Loucy (cell line): ENCODE measurements at regions not wholly inside any gene's neighbourhood (a gene's known extent, or its start where the extent isn't known, plus 50 kb on each side); places are given as distances from the start of the nearest gene placed in this dataset.

Experiments used
- EZH2phosphoT487 ChIP-seq: fragments of 200-600 bp; IDR thresholded peaks from 2 replicates; pipeline ENCODE4 v1.6.1; 2018; ENCODE audit warnings: antibody characterized with exemption, mild to moderate bottlenecking, moderate library complexity, borderline replicate concordance
- TF ChIP-seq, protein P1 (sequence below): fragments of 200-600 bp; sonication (generic); conservative IDR thresholded peaks from 2 replicates; pipeline ENCODE4 v1.5.1; 2014; ENCODE audit warnings: mild to moderate bottlenecking, antibody characterized with exemption, low read length

DNA sequence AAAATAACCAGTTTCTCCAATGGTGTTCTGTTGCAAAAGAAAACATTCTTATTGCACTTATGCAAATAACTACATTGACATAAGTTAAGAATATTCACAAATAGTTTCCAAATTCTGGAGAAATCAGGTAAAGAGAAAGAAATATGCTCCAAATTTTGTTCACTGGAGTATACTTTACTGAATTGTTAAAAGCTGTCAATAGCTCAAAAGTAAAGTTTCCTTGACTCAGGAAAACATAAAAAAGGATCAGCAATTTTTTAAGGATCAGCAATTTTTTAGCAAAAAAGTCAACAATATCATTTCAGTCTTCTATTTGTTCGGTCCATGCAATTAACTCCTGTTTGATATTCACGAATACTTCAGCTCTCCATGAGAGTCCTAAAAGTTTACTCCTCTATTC lies 51.6 kb downstream of the ANXA2R start:
- TF ChIP-seq, protein P1, sequence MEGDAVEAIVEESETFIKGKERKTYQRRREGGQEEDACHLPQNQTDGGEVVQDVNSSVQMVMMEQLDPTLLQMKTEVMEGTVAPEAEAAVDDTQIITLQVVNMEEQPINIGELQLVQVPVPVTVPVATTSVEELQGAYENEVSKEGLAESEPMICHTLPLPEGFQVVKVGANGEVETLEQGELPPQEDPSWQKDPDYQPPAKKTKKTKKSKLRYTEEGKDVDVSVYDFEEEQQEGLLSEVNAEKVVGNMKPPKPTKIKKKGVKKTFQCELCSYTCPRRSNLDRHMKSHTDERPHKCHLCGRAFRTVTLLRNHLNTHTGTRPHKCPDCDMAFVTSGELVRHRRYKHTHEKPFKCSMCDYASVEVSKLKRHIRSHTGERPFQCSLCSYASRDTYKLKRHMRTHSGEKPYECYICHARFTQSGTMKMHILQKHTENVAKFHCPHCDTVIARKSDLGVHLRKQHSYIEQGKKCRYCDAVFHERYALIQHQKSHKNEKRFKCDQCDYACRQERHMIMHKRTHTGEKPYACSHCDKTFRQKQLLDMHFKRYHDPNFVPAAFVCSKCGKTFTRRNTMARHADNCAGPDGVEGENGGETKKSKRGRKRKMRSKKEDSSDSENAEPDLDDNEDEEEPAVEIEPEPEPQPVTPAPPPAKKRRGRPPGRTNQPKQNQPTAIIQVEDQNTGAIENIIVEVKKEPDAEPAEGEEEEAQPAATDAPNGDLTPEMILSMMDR = no peak
- no peak for TF ChIP-seq EZH2phosphoT487
